K562 (cell line): ENCODE measurements at regions not wholly inside any gene's neighbourhood (a gene's known extent, or its start where the extent isn't known, plus 50 kb on each side); places are given as distances from the start of the nearest gene placed in this dataset.

ENCODE experiments used
- ATAC-seq: fragments of 200-7000 bp; cut with Tn5 transposase; 3 replicates; pipeline ENCODE4 v1.9.1; 2020; ENCODE audit warnings: moderate library complexity
- BruUV-seq: library from RNA; stranded (reverse); fragments of 400-500 nt; replicated peaks from 2 replicates; lab custom pipeline; 2021; lab: Mats Ljungman, UMichigan
- CTCF ChIA-PET: fragments of 300-600 bp; formaldehyde crosslinking; extraction: SDS; loops from one replicate; lab custom pipeline; 2021; ENCODE audit warnings: low intra/inter-chr PET ratio; lab: Yijun Ruan, JAX
- POLR2A ChIA-PET: fragments of 300-600, 350-650 bp; sonication (Branson Sonifier 250); formaldehyde crosslinking; extraction: SDS; loops from one replicate; lab custom pipeline; 2021; ENCODE audit warnings: antibody characterized with exemption, inconsistent platforms; lab: Yijun Ruan, JAX
- DNase-seq, 4 experiments: peaks; one replicate each; pipeline versions ENCODE4 v3.0.0 to v3.0.0-alpha.2; 2011 to 2018; ENCODE audit warnings: low spot score in 3 of 4, mixed read lengths in 3 of 4; ENCODE audit errors: extremely low read depth in 1 of 4
- FAIRE-seq: peaks from 2 replicates; lab custom pipeline; 2011; peaks lifted over from hg19 to GRCh38; lab: Jason Lieb, UNC
- H2AFZ ChIP-seq: 2 replicates; pipeline ENCODE4 v1.6.0; 2011; ENCODE audit warnings: low read depth, low read length, control low read depth, inconsistent platforms
- H3K27ac ChIP-seq: fragments of 200-600 bp; 3 replicates; pipeline ENCODE4 v1.8.0; 2011; ENCODE audit warnings: low read depth, mild to moderate bottlenecking, control low read depth, inconsistent platforms, low read length, moderate library complexity, mixed read lengths; ENCODE audit errors: extremely low read depth
- H3K27me3 ChIP-seq, 2 experiments: fragments of 300-600 bp in 1 of 2; 2 replicates in 1 of 2; 3 replicates in 1 of 2; pipeline versions ENCODE4 v1.6.0 to v1.8.0; 2011; ENCODE audit warnings: inconsistent platforms in 2 of 2, low read length in 2 of 2, mild to moderate bottlenecking in 1 of 2, mixed read lengths in 1 of 2, moderate library complexity in 1 of 2; ENCODE audit not compliant: control insufficient read depth in 2 of 2, insufficient read depth in 2 of 2
- H3K36me3 ChIP-seq: fragments of 300-600 bp; 3 replicates; pipeline ENCODE4 v1.8.0; 2011; ENCODE audit warnings: mild to moderate bottlenecking, low read length, inconsistent platforms; ENCODE audit not compliant: control insufficient read depth, insufficient read depth
- H3K4me1 ChIP-seq, 2 experiments: fragments of 200-600 bp in 1 of 2; replicated peaks in 1 of 2; 2 replicates in 1 of 2; 3 replicates in 1 of 2; pipeline versions ENCODE4 v1.5.1 to v1.8.0; 2011; ENCODE audit warnings: inconsistent platforms in 2 of 2, low read length in 2 of 2, mild to moderate bottlenecking in 1 of 2, mixed read lengths in 1 of 2, moderate library complexity in 1 of 2; ENCODE audit not compliant: control insufficient read depth in 2 of 2, insufficient read depth in 2 of 2
- H3K4me2 ChIP-seq: 2 replicates; pipeline ENCODE4 v1.6.1; 2011; ENCODE audit warnings: low read length, control low read depth, inconsistent platforms, mixed read lengths; ENCODE audit not compliant: insufficient read depth
- H3K4me3 ChIP-seq: fragments of 200-600 bp; sonication (generic), shearing (Covaris generic); 2 replicates; pipeline ENCODE4 v1.5.1; 2016; ENCODE audit warnings: control low read depth, inconsistent platforms
- H3K79me2 ChIP-seq: fragments of 200-600 bp; 3 replicates; pipeline ENCODE4 v1.8.0; 2011; ENCODE audit warnings: low read length, inconsistent platforms; ENCODE audit not compliant: control insufficient read depth, insufficient read depth
- H3K9ac ChIP-seq, 2 experiments: 2 replicates each; pipeline versions ENCODE4 v1.6.0 to v1.6.1; 2011; ENCODE audit warnings: low read depth in 2 of 2, low read length in 2 of 2, control low read depth in 1 of 2, inconsistent platforms in 1 of 2, mild to moderate bottlenecking in 1 of 2, mixed read lengths in 1 of 2; ENCODE audit not compliant: insufficient read depth in 1 of 2
- H3K9me1 ChIP-seq: one replicate; pipeline ENCODE4 v1.6.0; 2011; ENCODE audit warnings: inconsistent platforms, mild to moderate bottlenecking, low read length, moderate library complexity; ENCODE audit not compliant: control insufficient read depth, insufficient read depth
- H3K9me3 ChIP-seq: replicated peaks from 2 replicates; pipeline ENCODE4 v1.5.1; 2011; ENCODE audit warnings: low read depth, low read length, inconsistent platforms; ENCODE audit not compliant: control insufficient read depth, insufficient read depth
- H4K20me1 ChIP-seq: replicated peaks from 2 replicates; pipeline ENCODE4 v1.6.1; 2011; ENCODE audit warnings: low read length, inconsistent platforms, mixed read lengths; ENCODE audit not compliant: control insufficient read depth, insufficient read depth
- ARID4B ChIP-seq: sonication (generic); formaldehyde crosslinking; IDR thresholded peaks from 2 replicates; pipeline ENCODE4 v1.8.0; 2022; ENCODE audit warnings: mild to moderate bottlenecking, missing genetic modification reagents
- ATF6 ChIP-seq: sonication (generic); formaldehyde crosslinking; IDR thresholded peaks from 2 replicates; pipeline ENCODE4 v1.4.0; 2020; ENCODE audit warnings: mild to moderate bottlenecking, missing genetic modification reagents
- ESRRB ChIP-seq: fragments of 250-450 bp; sonication (Bioruptor Pico); IDR thresholded peaks from 2 replicates; pipeline ENCODE4 v1.5.0; 2020; ENCODE audit warnings: mild to moderate bottlenecking, moderate library complexity, borderline replicate concordance
- FOXK2 ChIP-seq, 2 experiments: fragments of 450-650 bp; IDR thresholded peaks in 1 of 2; conservative IDR thresholded peaks in 1 of 2; 2 replicates each; pipeline ENCODE4 v1.6.1; 2016; ENCODE audit warnings: low read depth in 2 of 2, mild to moderate bottlenecking in 1 of 2
- HNRNPH1 ChIP-seq: fragments of 200-400 bp; formaldehyde crosslinking; optimal IDR thresholded peaks from 2 replicates; pipeline ENCODE3; 2017; ENCODE audit warnings: low read depth, mild to moderate bottlenecking, low read length, moderate library complexity
- KHSRP ChIP-seq: fragments of 450-650 bp; IDR thresholded peaks from 2 replicates; pipeline ENCODE4 v1.6.1; 2017
- KLF6 ChIP-seq: fragments of 250-450 bp; sonication (Bioruptor Pico); IDR thresholded peaks from 2 replicates; pipeline ENCODE4 v1.4.0; 2020; ENCODE audit warnings: mild to moderate bottlenecking, moderate library complexity, borderline replicate concordance
- MTA3 ChIP-seq: fragments of 450-650 bp; formaldehyde crosslinking; IDR thresholded peaks from 2 replicates; pipeline ENCODE4 v1.6.1; 2017; ENCODE audit warnings: mild to moderate bottlenecking, borderline replicate concordance
- RREB1 ChIP-seq: fragments of 250-450 bp; sonication (Bioruptor Pico); IDR thresholded peaks from 2 replicates; pipeline ENCODE4 v1.4.0; 2020
- ZNF232 ChIP-seq: sonication (generic); formaldehyde crosslinking; IDR thresholded peaks from 2 replicates; pipeline ENCODE4 v1.8.0; 2022; ENCODE audit warnings: mild to moderate bottlenecking, missing genetic modification reagents
- ZNF324 ChIP-seq: fragments of 250-450 bp; sonication (Bioruptor Pico); IDR thresholded peaks from 2 replicates; pipeline ENCODE4 v1.4.0; 2020; ENCODE audit warnings: mild to moderate bottlenecking
- ZNF79 ChIP-seq: fragments of 250-450 bp; sonication (Bioruptor Pico); IDR thresholded peaks from 2 replicates; pipeline ENCODE4 v1.4.0; 2020; ENCODE audit warnings: low read depth, mild to moderate bottlenecking, moderate library complexity
- WGBS: fragments of 100-300 bp; shearing (Covaris generic); methylation state at CpG from one replicate; pipeline ENCODE4 v1.1.6; 2016; ENCODE audit warnings: low coverage, mixed read lengths; ENCODE audit not compliant: insufficient coverage; ENCODE audit errors: missing lambda C conversion rate; 5-methylcytosine and 5-hydroxymethylcytosine counted together
- in situ Hi-C: fragments of 300-500 bp; cut with MboI; formaldehyde crosslinking; loops from 4 replicates; pipeline ENCODE4 v1.15.0; 2018; ENCODE audit warnings: inconsistent platforms, mixed read lengths
- intact Hi-C: fragments of 100-400 bp; cut with micrococcal nuclease; formaldehyde crosslinking; loops from 2 replicates; pipeline ENCODE4 v1.14.2; 2022

- POLR2A ChIA-PET: no interaction called here
- in situ Hi-C loops: no loop called here
- no TSS peak for BruUV-seq
Measured at GRCh38 chr6:44549516-44549915, 162.0 kb downstream of the CDC5L start.

More at GRCh38 chr6:44549516-44549915, 162.0 kb downstream of the CDC5L start:
- Histone ChIP-seq H3K4me2 (no peak overlapping the region), H3K36me3 (no peaks in the 10 kb centered on the region), H4K20me1 (no peaks in the 10 kb centered on the region), H3K79me2 (no peaks in the 10 kb centered on the region), H3K27ac (no peak overlapping the region), H3K9me3 (no peaks in the 10 kb centered on the region), H2AFZ (no peak overlapping the region), H3K9me1 (no peaks in the 10 kb centered on the region), H3K27me3 (peaks cover 4 to 53% of the 10 kb centered on the region in 2 experiments), H3K4me3 (no peak overlapping the region), H3K9ac (no peak overlapping the region), H3K4me1 (no peaks in the 10 kb centered on the region)
- CTCF ChIA-PET: no interaction called here
- TF ChIP-seq ESRRB (CRISPR knock-in tag) (no peak), FOXK2 (conservative IDR thresholded peaks at IDR 0.05 in 1 of 2, IDR thresholded peaks at IDR 0.05 in 1 of 2; ENCODE audit: low read depth in 2 of 2) (no peak), RREB1 (CRISPR knock-in tag) (no peak), ZNF232 (no peak), ARID4B (CRISPR knock-in tag) (no peak), ATF6 (CRISPR knock-in tag) (no peak), KHSRP (no peak), ZNF79 (CRISPR knock-in tag) (no peak), ZNF324 (CRISPR knock-in tag) (no peak), HNRNPH1 (no peak), MTA3 (no peak), KLF6 (CRISPR knock-in tag) (no peak)
- 0% methylated on average over 3 of the region's 3 CpGs for WGBS
- intact Hi-C loops: no loop called here
- no peak for DNase-seq
- no peak for FAIRE-seq
- ATAC-seq: no peak
